Activated CD4-positive, alpha-beta memory T cell treated with anti-CD3 and anti-CD28 coated beads, Interleukin-2, amount 10 ng/mL, durations not matched to agents 7 days and 5 days (primary cell): ENCODE measurements at regions not wholly inside any gene's neighbourhood (a gene's known extent, or its start where the extent isn't known, plus 50 kb on each side); places are given as distances from the start of the nearest gene placed in this dataset.

ENCODE experiments used
- CTCF ChIA-PET: fragments of 350-600 bp; sonication (Branson Sonifier 250); formaldehyde crosslinking; loops from one replicate; lab custom pipeline; 2021; ENCODE audit warnings: antibody characterized with exemption, inconsistent platforms; lab: Charles Lee
- POLR2A ChIA-PET: fragments of 350-600 bp; sonication (Branson Sonifier 250); formaldehyde crosslinking; loops from one replicate; lab custom pipeline; 2021; ENCODE audit warnings: antibody characterized with exemption; lab: Charles Lee
- DNase-seq: peaks from one replicate; pipeline ENCODE4 v3.0.0-alpha.2; 2020
- H3K27ac Mint-ChIP-seq: one replicate; pipeline ENCODE4 v1.8.0; 2021; ENCODE audit warnings: mild to moderate bottlenecking, mixed read lengths
- H3K27me3 Mint-ChIP-seq: one replicate; pipeline ENCODE4 v1.8.0; 2021; ENCODE audit warnings: mixed read lengths
- H3K36me3 Mint-ChIP-seq: one replicate; pipeline ENCODE4 v1.8.0; 2021; ENCODE audit warnings: low read depth, mixed read lengths
- H3K4me1 Mint-ChIP-seq: one replicate; pipeline ENCODE4 v1.8.0; 2021; ENCODE audit warnings: mixed read lengths
- H3K4me3 Mint-ChIP-seq: one replicate; pipeline ENCODE4 v1.8.0; 2021; ENCODE audit warnings: mild to moderate bottlenecking, mixed read lengths
- H3K9me3 Mint-ChIP-seq: one replicate; pipeline ENCODE4 v1.8.0; 2021; ENCODE audit warnings: mixed read lengths

DNA sequence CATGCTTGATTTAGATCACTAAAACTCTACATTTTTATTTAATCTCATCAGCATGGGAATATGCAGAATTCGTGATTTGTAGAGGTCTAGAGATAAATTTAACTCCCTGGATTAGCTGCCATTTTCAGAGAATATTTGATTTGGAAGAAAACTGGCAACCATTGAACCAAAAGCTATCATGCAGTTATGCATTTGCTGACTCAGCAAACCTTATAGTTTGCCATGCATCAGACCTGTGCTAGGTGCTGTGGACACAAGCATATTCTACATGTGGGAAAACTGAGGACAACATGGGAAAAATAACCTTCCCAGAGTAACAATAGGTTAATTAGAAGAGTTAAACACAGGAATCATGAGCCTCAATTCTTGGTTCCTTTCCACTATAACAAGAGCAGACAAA is 54.7 kb upstream of the TP63 start:
- Mint-ChIP-seq H3K4me3 (no peak overlapping the region), H3K9me3 (peaks cover 10% of the 10 kb centered on the region), H3K36me3 (no peaks in the 10 kb centered on the region), H3K4me1 (peaks cover 8% of the 10 kb centered on the region), H3K27ac (no peak overlapping the region), H3K27me3 (no peaks in the 10 kb centered on the region)
- no peak for DNase-seq
- CTCF ChIA-PET = no interaction called here
- POLR2A ChIA-PET = no interaction called here

DNA sequence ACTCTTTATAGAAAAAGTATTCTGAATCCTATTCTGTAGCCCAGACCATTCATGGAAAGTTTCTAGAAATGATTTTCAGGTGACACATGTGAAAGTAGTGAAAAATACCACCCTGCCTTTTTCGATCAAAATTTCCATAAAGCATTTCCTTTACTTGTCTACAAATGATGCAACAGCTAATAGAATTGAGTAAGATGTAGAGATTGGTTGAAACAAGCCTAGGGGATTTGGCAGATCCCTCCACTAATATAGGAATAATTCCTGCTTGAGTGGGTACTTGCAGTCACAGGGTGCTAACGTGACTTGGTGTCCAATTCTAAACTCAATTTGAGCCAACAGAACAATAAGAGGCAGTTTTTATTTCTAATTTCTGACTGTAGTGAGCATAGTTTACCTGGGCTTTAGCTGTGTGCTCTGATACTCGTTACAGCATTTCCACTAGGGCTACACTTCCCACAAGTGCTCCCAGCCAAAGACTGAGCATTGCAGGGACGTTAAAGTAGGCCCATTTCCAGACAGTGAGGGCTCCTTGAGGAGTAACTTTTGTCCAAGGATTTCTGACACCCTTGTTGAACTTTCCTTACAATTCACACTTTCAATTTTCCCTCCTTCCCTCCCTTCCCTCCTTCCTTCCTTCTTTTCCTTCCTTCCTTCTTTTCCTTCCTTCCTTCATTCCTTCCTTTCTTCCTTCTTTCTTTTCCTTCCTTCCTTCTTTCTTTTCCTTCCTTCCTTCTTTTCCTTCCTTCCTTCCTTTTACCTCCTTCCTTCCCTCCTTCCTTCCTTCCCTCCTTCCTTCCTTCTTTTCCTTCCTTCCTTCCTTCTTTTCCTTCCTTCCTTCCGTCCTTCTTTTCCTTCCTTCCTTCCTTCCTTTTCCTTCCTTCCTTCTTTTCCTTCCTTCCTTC is 53.9 kb upstream of the TP63 start:
- Mint-ChIP-seq H3K27me3 (no peaks in the 10 kb centered on the region), H3K9me3 (peaks cover 10% of the 10 kb centered on the region), H3K4me1 (peaks cover 6% of the 10 kb centered on the region), H3K4me3 (no peak overlapping the region), H3K36me3 (no peaks in the 10 kb centered on the region), H3K27ac (no peak overlapping the region)
- no peak for DNase-seq
- ChIA-PET CTCF (no interaction called here), POLR2A (no interaction called here)

DNA sequence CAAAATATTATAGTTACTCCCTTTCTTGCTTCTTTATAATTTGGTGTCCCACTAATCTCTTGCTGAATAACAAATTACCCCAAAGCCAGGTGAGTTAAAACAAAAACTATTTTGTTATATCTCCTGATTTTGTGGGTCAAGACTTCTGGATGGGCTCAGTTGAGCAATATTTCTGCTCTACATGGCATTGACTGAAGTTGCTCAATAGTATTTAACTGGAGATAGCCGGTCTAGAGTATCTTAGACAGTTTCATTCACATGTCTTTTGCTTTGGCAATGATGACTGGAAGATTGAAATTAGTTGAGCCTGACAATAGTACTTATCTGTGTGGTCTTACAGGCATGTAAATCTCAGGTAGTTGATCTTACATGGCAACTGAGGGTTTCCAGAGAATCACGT is 51.0 kb upstream of the TP63 start:
- CTCF ChIA-PET = no interaction called here

More for the DNA sequence above, 51.0 kb upstream of the TP63 start:
- DNase-seq = no peak
- no peaks in the 10 kb centered on the region for H3K36me3 Mint-ChIP-seq
- H3K4me3 Mint-ChIP-seq = no peak overlapping the region
- no peaks in the 10 kb centered on the region for H3K4me1 Mint-ChIP-seq
- H3K9me3 Mint-ChIP-seq = peaks cover 10% of the 10 kb centered on the region
- POLR2A ChIA-PET = no interaction called here
- no peaks in the 10 kb centered on the region for H3K27me3 Mint-ChIP-seq
- H3K27ac Mint-ChIP-seq = no peak overlapping the region
